Right ventricle myocardium superior (tissue), 1 donor: ENCODE measurements at regions not wholly inside any gene's neighbourhood (a gene's known extent, or its start where the extent isn't known, plus 50 kb on each side); places are given as distances from the start of the nearest gene placed in this dataset.
A peak's percentile ranks its signal among the peaks of the same experiment; 100 is the strongest.

ENCODE experiments used
- ATAC-seq: fragments of 200-7000 bp; cut with Tn5 transposase; one replicate; pipeline ENCODE4 v1.9.1; 2020; ENCODE audit warnings: mild to moderate bottlenecking; ENCODE audit not compliant: poor library complexity
- DNase-seq: peaks from one replicate; pipeline ENCODE4 v3.0.0-alpha.2; 2020
- intact Hi-C: fragments of 100-400 bp; cut with DNase I; formaldehyde crosslinking; loops from one replicate; pipeline ENCODE4 v1.11.2; 2022
- donor health status: DM: no; HTN: yes; CAD: no; lungs with severe emphysema.

DNA sequence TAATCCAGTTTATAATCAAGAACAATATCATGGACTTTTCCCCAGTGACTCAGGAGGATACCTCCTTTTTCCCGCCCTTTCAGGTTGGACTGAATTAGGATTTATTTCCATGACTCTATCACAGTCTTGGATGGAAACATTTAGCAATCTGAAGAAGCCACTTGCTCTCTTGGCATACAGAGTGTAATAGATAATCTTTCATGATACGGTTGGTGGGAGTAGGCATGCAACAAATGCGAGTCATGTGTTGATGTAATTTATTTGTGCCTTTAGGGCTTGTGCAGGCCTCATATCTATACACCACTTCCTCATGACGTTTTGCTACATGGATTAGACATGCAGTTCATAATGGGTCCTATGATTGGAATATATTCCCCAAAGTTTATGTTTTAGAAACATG, 54.2 kb upstream of the MCTP2 start:
- no peak for ATAC-seq

DNA sequence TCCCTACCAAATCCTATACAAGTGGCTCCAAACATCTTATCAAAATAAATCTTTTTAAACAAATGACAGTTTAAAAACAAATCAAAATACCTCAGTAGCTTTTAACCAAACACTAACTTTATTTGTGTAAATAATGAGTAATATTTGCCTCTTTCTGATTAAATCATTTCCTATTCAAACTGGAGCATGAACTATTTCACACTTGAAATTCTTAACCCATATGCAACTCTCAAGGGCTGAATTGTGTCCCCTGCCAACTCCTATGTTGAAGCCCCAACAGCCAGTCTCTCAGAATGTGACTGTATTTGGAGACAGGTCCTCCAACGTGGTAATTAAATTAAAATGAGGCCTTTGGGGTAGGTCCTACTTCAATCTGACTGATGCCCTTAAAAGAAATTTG, 55.9 kb upstream of the MCTP2 start:
- intact Hi-C loops: no loop called here

More for the DNA sequence above, 54.2 kb upstream of the MCTP2 start:
- intact Hi-C loops: no loop called here
- DNase-seq: no peak

DNA sequence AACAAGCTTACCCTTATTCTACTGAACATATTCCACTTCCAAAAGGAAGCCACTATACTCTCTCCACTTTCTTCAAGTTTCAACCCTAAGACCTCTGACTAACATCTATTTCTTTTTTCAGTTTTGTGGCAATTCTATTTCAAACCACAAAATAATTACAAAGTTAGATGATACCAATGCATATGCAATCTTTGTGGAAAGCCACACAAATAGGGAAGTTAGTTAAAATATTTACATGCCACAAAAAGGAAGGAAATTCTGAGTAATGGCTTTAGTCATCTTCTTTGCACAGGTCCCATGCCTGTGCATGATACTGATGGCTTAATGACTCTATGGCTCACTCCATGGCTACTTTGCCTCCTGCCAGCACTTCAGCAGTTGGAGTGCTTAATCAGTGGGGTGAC, 57.0 kb upstream of the MCTP2 start:
- no peak for DNase-seq
- ATAC-seq: no peak
- intact Hi-C loops: no loop called here

More for the DNA sequence above, 55.9 kb upstream of the MCTP2 start:
- no peak for DNase-seq
- ATAC-seq: no peak

- intact Hi-C loops: no loop called here
- no peak for DNase-seq
- no peak for ATAC-seq
These were observed 63.1 kb upstream of the MCTP2 start for GRCh38 chr15:94168250-94168649.

DNA sequence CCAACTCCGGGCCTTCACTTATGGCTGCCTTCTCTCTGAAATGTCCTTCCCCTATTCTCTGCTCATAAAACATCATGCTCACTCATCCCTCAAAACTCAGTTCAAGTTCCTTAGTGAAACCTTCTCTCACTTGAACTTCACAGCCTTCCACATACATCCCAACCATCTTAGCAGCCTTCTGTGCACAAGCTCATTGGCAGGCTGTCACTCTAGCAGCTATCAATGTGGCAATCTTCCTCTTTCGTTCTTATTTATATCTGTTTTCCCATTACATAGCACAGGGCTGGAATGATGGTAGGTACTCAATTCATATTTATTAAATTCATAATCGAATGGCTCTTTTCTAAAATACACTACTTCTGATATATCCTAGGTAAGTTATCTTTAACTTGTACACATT, 66.4 kb upstream of the MCTP2 start:
- intact Hi-C loops: no loop called here
- ATAC-seq (no peak), DNase-seq (no peak)

DNA sequence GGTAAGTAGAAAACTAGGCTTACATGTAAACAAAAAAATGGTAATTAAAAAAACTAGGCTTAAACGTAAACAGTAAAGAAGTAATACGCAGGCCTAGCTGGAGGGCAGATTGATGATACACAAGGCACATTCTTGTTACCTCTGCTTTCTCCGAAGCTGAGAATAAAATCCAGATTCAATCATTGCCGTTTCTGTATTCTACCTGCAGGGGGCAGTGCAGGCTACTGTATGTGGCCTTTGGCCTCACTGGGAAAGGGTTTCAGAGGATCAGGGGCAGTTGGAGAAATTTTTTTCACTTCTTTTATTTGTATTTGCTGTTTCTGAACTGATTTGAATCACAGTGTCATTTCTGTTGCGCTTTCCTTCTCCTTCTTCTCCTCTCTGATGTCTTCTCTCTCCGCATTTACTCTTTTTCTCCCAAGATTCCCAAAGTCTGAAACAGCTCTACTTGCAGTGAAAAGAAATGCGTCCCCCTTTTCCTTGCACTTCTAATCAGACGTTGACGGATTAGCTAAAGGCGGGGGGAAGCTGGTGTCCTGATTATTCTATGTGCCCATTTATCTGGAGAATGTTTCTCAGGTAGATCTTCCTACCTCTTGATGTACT, 67.1 kb upstream of the MCTP2 start:
- peak; percentile 57 for ATAC-seq

DNA sequence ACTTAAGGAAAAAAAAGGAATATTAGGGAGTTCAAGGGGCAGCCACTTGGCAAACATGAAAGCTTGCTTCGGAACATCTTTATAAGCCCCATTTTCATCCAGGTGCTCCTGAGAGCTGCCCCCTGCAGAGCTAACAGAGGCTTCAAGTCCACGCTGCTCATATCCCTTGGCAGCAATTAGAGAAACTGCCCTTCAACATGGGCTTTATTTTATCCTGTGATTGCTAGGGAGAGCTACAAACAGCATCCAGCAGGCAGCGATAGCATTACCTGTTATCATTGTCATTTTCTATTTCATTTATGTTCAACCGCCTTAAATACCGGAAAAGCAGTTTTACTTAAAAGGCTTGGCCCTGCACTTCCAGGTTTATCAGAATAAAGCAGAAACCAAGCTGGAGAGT, 68.4 kb upstream of the MCTP2 start:
- ATAC-seq (no peak), DNase-seq (no peak)
- intact Hi-C loops: no loop called here

More for the DNA sequence above, 67.1 kb upstream of the MCTP2 start:
- no peak for DNase-seq
- intact Hi-C loops: no loop called here

- DNase-seq: no peak
- no peak for ATAC-seq
- intact Hi-C loops: no loop called here
These were observed 77.1 kb upstream of the MCTP2 start for GRCh38 chr15:94154255-94154654.

DNA sequence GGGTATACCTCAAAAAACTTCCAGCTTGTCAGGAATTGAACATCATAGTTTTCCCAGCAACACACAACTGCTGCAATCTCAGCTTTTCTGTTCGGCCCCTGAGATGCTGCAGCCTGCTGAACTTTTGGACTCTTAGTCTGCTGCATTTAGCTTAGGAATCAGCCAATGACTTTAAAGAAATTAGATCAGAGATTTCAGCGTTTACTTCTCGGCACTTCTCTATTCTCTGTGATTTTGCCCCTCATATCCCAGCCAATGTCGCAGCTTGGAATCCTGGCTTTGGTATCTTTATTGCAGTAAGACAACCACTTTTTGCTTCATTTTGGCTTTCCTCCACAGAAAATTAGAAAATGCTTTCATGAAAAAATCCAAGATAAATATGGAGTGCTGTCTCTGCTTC, 86.3 kb upstream of the MCTP2 start:
- DNase-seq (no peak), ATAC-seq (no peak)
- intact Hi-C loops: no loop called here

GRCh38 chr15:94141802-94142201, 89.6 kb upstream of the MCTP2 start:
- intact Hi-C loops: no loop called here
- no peak for DNase-seq
- no peak for ATAC-seq

DNA sequence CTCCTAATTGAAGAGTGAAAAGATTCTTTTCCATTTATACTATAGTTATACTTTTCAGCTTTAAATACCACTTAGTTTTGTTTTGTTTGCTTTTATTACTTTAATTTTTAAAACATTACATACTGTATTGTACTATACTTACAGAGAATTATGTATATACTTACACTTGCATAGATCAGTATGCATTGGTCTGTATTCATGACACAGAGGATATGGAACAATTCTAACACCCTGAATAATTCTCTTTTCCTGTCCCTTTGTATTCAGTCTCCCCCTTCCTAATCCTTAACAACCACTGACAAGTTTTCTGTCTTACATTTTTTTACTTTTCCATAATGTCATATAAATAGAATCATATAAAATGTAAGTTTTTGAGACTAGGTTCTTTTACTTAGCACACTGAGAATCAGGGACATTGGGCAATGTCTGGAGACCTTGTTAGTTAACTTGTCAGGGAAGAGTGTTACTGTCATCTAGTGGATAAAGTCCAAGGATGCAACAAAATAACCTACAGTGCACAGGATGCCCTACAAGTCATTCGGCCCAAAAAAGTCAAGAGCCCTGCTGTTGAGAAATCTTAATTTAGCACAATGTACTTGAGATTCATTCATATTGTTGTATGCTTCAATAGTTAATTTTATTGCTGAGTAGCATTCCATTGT, 95.7 kb upstream of the MCTP2 start:
- DNase-seq (no peak), ATAC-seq (no peak)
- intact Hi-C loops: no loop called here

DNA sequence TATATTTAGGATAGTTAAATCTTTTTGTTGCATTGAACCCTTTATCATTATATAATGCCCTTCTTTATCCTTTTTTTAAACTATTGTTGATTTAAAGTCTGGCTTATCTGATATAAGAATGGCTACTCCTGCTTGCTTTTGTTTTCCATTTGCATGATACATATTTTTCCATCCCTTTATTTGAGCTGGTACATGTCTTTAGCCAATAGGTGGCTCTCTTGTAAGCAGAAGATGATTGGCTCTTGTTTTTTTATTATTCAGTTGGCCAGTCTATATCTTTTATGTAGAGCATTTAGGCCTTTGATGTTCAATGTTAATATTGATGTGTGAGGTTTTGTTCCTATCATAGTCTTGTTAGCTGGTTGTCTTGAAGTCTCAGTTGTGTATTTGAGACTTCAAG, 99.5 kb upstream of the MCTP2 start:
- DNase-seq: no peak
- intact Hi-C loops: no loop called here
- ATAC-seq: no peak

GRCh38 chr15:94130504-94130903, 100.9 kb upstream of the MCTP2 start:
- ATAC-seq: no peak
- intact Hi-C loops: no loop called here
- no peak for DNase-seq

DNA sequence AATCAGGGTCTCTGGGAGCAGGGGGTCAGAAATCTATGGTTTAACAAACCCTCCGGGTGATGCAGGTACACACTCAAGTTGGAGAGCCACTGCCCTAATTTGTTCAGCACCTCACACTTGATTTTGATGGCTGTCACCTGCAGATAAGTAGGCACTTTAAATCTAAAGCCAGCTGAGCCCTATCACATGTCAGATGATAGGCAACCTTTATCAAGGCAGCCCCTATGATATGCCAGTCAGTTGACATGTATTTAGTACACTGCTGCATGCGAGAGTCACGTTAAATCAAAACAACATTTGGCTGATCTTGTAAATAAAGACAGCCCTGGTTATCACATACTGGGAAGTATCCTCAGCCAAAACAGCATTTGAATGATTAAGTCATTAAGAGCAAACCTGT, 104.4 kb upstream of the MCTP2 start:
- intact Hi-C loops: no loop called here
- DNase-seq (no peak), ATAC-seq (peak; percentile 60)

- intact Hi-C loops: no loop called here
- DNase-seq (no peak), ATAC-seq (no peak)
These were observed 105.7 kb upstream of the MCTP2 start for GRCh38 chr15:94125698-94126097.

DNA sequence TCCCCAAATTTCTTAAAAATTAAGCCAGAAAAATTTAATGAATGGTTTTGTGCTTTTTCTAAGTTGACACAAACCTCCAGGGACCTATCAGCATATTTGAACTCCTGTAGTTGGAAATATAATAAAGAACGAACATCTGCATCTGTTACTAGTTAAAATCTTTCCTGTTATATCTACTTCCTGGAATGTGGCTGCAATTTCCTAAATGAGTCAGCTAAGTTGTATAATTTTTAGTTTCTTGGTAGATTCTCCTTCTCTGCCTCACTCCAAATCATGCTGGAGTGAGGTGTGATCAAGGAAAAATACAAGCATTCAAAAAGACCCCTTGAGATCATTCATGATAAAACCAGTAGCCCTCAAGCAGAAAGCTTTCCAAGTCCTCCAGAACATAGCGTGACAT, 106.2 kb upstream of the MCTP2 start:
- ATAC-seq: no peak
- intact Hi-C loops: no loop called here
- DNase-seq: no peak

DNA sequence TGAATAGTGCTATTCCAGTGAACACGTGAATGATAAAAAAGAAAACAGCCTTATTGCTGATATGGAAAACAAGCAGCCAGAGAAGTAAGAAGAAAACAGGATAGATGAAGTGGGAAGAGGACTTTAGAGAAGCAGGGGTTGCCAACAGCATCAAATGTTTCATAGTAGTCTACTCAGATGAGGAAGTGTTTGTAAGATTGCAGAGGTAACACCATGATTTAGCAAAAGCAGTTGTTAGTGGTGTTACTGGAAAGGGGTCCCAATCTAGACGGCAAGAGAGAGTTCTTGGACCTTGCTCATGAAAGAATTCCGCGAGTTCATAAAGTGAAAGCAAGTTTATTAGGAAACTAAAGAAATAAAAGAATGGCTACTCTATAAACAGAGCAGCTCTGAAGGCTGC, 108.8 kb upstream of the MCTP2 start:
- intact Hi-C loops: loop anchor here (5.0 kb wide), 1 partner anchor 1085 kb away; no protein-coding TSS in a partner anchor
- DNase-seq (no peak), ATAC-seq (no peak)

DNA sequence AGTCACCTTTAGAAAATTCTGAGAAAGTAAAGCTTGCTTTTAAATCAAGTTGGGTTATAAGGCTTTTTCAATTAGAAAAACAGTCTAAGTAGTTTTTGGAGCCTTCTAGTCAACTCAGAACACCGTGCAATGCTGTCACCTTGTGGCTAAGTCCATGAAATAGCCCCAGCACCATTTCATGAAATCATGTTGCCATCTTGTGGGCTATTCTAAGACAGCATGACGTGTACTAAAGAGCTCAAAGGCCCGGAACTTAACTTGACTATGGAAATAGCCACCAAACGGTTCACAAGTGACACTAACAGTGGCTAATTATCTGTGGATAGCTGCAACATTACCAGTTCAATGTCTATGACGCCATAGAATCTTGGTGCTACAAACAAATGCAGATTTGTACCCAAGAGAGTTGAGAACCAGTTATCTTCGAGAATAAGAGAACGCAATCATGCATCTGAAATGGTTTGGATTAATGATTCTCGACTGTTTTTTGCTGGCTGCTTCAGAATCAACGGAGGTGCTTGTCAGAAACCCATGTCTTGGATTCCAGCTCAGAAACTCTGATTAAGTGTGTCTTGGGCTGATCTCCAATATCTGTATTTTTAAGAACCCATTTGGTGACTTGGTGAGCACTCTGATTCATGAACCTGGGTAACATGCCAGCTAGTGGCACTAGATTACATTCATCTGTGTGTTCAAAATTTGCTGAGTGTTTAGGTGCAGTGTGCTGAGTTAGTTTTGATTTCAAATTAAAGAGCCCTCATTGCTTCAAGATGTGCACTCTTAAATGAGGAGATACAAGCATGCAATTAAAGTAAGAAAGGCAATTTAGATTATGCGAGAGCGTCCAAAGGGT, 111.2 kb upstream of the MCTP2 start:
- ATAC-seq: peak; percentile 96
- intact Hi-C loops: loop anchor here (5.0 kb wide), 1 partner anchor 1083 kb away; no protein-coding TSS in a partner anchor
- DNase-seq: peak; percentile 42

DNA sequence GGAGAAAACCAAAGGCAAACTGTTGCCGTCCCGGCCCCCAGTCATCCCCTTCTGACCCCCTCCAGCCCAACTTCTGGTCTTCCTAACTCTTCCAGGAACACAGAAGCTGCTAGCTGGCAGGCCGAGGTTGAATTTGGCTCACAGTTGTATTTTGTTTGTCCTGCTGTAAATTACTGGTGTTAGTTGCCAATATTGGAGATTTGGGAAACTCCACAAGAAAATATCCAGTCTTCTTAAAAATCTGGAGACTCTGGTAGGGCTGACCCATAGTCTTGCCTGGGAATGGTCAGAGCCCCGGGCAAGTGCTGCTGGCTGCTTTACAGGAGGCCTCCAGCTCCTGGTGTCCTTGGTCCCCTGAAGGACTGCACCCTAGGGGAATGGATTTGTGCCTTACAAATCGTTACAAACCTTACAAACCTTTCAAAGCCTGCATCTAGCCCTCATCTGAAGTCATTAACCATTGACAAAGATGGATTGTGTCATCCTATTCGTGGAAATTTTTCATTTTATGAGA, 112.0 kb upstream of the MCTP2 start:
- intact Hi-C loops: no loop called here
- ATAC-seq (peak; percentile 90), DNase-seq (peak; percentile 73)
